CD14-positive monocyte (primary cell): ENCODE measurements at regions not wholly inside any gene's neighbourhood (a gene's known extent, or its start where the extent isn't known, plus 50 kb on each side); places are given as distances from the start of the nearest gene placed in this dataset.

Source experiments
- DNase-seq, 3 donors: peaks; one replicate each; pipeline ENCODE4 v3.0.0-alpha.2; 2011 to 2022
- H2AFZ ChIP-seq: 2 replicates; pipeline ENCODE4 v1.6.0; 2012; ENCODE audit warnings: mild to moderate bottlenecking, low read depth, low read length, inconsistent platforms; ENCODE audit not compliant: insufficient read depth, poor library complexity, severe bottlenecking
- H3K27ac ChIP-seq, 2 donors: 1 replicate in 1 of 2; 2 replicates in 1 of 2; pipeline ENCODE4 v1.5.1; 2012 to 2013; ENCODE audit warnings: low read length in 2 of 2, control low read depth in 1 of 2, inconsistent platforms in 1 of 2, low read depth in 1 of 2, mild to moderate bottlenecking in 1 of 2
- H3K27me3 ChIP-seq, 2 donors: one replicate each; pipeline versions ENCODE4 v1.6.0 to v1.6.1; 2011 to 2013; ENCODE audit warnings: low read length in 2 of 2; ENCODE audit not compliant: control insufficient read depth in 2 of 2, insufficient read depth in 2 of 2
- H3K36me3 ChIP-seq, 2 donors: replicated peaks in 1 of 2; 1 replicate in 1 of 2; 2 replicates in 1 of 2; pipeline versions ENCODE4 v1.5.1 to v1.6.1; 2012 to 2013; ENCODE audit warnings: low read length in 2 of 2, control low read depth in 1 of 2, inconsistent platforms in 1 of 2, mild to moderate bottlenecking in 1 of 2; ENCODE audit not compliant: insufficient read depth in 2 of 2, control insufficient read depth in 1 of 2
- H3K4me1 ChIP-seq, 2 donors: 1 replicate in 1 of 2; 2 replicates in 1 of 2; pipeline versions ENCODE4 v1.5.1 to v1.6.1; 2012 to 2013; ENCODE audit warnings: low read length in 2 of 2, control low read depth in 1 of 2, inconsistent platforms in 1 of 2, mild to moderate bottlenecking in 1 of 2, moderate library complexity in 1 of 2; ENCODE audit not compliant: insufficient read depth in 2 of 2, control insufficient read depth in 1 of 2
- H3K4me2 ChIP-seq: replicated peaks from 2 replicates; pipeline ENCODE3; 2012; ENCODE audit warnings: low read length, moderate library complexity, mild to moderate bottlenecking; ENCODE audit not compliant: poor library complexity, severe bottlenecking; ENCODE audit errors: extremely low read depth
- H3K4me3 ChIP-seq, 3 experiments: fragments of 200-600 bp in 1 of 3; sonication (generic) in 1 of 3; replicated peaks in 1 of 3; 1 replicate in 2 of 3; 2 replicates in 1 of 3; pipeline ENCODE4 v1.5.1; 2011 to 2013; ENCODE audit warnings: low read length in 3 of 3, mild to moderate bottlenecking in 3 of 3, control low read depth in 2 of 3, low read depth in 2 of 3, inconsistent platforms in 1 of 3, moderate library complexity in 1 of 3
- H3K79me2 ChIP-seq: 2 replicates; pipeline ENCODE4 v1.6.0; 2012; ENCODE audit warnings: mild to moderate bottlenecking, control low read depth, inconsistent platforms, low read length, moderate library complexity; ENCODE audit not compliant: insufficient read depth
- H3K9ac ChIP-seq: 2 replicates; pipeline ENCODE4 v1.6.0; 2017; ENCODE audit warnings: low read length, mild to moderate bottlenecking; ENCODE audit not compliant: insufficient read depth, poor library complexity, severe bottlenecking
- H3K9me3 ChIP-seq, 2 donors: replicated peaks in 1 of 2; 1 replicate in 1 of 2; 2 replicates in 1 of 2; pipeline versions ENCODE4 v1.5.1 to v1.6.1; 2012 to 2013; ENCODE audit warnings: low read length in 2 of 2, control low read depth in 1 of 2; ENCODE audit not compliant: control insufficient read depth in 1 of 2, insufficient read depth in 1 of 2
- H4K20me1 ChIP-seq: 2 replicates; pipeline ENCODE4 v1.6.0; 2012; ENCODE audit warnings: mild to moderate bottlenecking, low read length, control low read depth, moderate library complexity; ENCODE audit not compliant: insufficient read depth
- H3K27ac Mint-ChIP-seq, 7 donors: one replicate each; pipeline ENCODE4 v1.8.0; 2020; ENCODE audit warnings: mild to moderate bottlenecking in 7 of 7, mixed read lengths in 7 of 7, moderate library complexity in 6 of 7, inconsistent platforms in 2 of 7
- H3K27me3 Mint-ChIP-seq, 3 donors: one replicate each; pipeline ENCODE4 v1.8.0; 2021 to 2022; ENCODE audit warnings: low read depth in 3 of 3, mild to moderate bottlenecking in 3 of 3, mixed read lengths in 3 of 3, moderate library complexity in 3 of 3, inconsistent platforms in 1 of 3
- H3K36me3 Mint-ChIP-seq, 2 donors: one replicate each; pipeline ENCODE4 v1.8.0; 2020; ENCODE audit warnings: mixed read lengths in 2 of 2, inconsistent platforms in 1 of 2, mild to moderate bottlenecking in 1 of 2
- H3K4me1 Mint-ChIP-seq: one replicate; pipeline ENCODE4 v1.8.0; 2020; ENCODE audit warnings: mild to moderate bottlenecking, mixed read lengths
- H3K4me3 Mint-ChIP-seq, 2 donors: one replicate each; pipeline ENCODE4 v1.8.0; 2020; ENCODE audit warnings: mild to moderate bottlenecking in 2 of 2, mixed read lengths in 2 of 2, moderate library complexity in 1 of 2
- H3K9me3 Mint-ChIP-seq, 7 donors: one replicate each; pipeline ENCODE4 v1.8.0; 2020 to 2022; ENCODE audit warnings: mixed read lengths in 7 of 7, mild to moderate bottlenecking in 6 of 7, moderate library complexity in 6 of 7, inconsistent platforms in 2 of 7
- WGBS: methylation state at CpG from one replicate; pipeline ENCODE4 v1.1.5; 2013; ENCODE audit warnings: missing lambda C conversion rate; ENCODE audit not compliant: insufficient coverage; 5-methylcytosine and 5-hydroxymethylcytosine counted together
- intact Hi-C, 2 donors: fragments of 100-400 bp; cut with micrococcal nuclease; formaldehyde crosslinking; loops; one replicate each; pipeline versions ENCODE4 v1.15.0 to v1.15.1; 2023
- TF ChIP-seq, protein P1 (sequence below): fragments of 200-600 bp; IDR thresholded peaks from one replicate; pipeline ENCODE4 v1.8.0; 2022; ENCODE audit warnings: antibody characterized with exemption, mild to moderate bottlenecking

DNA sequence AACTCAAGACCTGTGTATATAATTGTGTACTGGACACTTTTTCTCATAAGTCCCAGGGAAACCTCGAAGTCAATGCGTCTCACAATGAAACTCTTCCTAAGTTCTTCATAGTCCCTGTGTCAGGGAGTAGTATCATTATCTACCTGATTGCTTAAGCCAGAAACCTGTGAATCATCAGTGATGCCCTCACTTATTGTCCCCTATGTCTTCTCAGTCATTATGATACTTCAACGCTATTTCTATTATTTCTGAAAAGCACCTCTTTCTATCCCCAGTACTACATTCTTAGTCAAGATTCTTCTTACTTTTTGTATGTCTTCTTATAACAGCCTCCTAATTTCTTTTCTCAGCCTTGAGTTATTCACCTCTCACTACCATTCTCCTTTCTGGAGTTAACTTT lies 94.3 kb downstream of the OTUD1 start:
- H3K4me1 Mint-ChIP-seq: peaks cover 39% of the 10 kb centered on the region
- H3K27ac ChIP-seq: no peak overlapping the region
- no peak overlapping the region for H3K4me2 ChIP-seq
- WGBS: 100% methylated on average over 1 of the region's 3 CpGs
- no peaks in the 10 kb centered on the region for H3K27me3 ChIP-seq
- no peaks in the 10 kb centered on the region for H4K20me1 ChIP-seq
- no peak overlapping the region for H2AFZ ChIP-seq
- no peaks in the 10 kb centered on the region for H3K27me3 Mint-ChIP-seq
- H3K9me3 Mint-ChIP-seq: peaks cover 0 to 2% (median 0%) of the 10 kb centered on the region in 7 donors
- no peaks in the 10 kb centered on the region for H3K9me3 ChIP-seq
- TF ChIP-seq, protein P1, sequence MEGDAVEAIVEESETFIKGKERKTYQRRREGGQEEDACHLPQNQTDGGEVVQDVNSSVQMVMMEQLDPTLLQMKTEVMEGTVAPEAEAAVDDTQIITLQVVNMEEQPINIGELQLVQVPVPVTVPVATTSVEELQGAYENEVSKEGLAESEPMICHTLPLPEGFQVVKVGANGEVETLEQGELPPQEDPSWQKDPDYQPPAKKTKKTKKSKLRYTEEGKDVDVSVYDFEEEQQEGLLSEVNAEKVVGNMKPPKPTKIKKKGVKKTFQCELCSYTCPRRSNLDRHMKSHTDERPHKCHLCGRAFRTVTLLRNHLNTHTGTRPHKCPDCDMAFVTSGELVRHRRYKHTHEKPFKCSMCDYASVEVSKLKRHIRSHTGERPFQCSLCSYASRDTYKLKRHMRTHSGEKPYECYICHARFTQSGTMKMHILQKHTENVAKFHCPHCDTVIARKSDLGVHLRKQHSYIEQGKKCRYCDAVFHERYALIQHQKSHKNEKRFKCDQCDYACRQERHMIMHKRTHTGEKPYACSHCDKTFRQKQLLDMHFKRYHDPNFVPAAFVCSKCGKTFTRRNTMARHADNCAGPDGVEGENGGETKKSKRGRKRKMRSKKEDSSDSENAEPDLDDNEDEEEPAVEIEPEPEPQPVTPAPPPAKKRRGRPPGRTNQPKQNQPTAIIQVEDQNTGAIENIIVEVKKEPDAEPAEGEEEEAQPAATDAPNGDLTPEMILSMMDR: no peak
- H3K79me2 ChIP-seq: no peaks in the 10 kb centered on the region
- no peaks in the 10 kb centered on the region for H3K36me3 ChIP-seq
- H3K36me3 Mint-ChIP-seq: peaks cover 0 to 5% of the 10 kb centered on the region in 2 donors
- no peak for DNase-seq
- peak overlapping the region in 1 of 7 donors; percentile 62 for H3K27ac Mint-ChIP-seq
- H3K4me1 ChIP-seq: peaks cover 23 to 33% of the 10 kb centered on the region in 2 donors
- H3K4me3 Mint-ChIP-seq: no peak overlapping the region
- H3K4me3 ChIP-seq: no peak overlapping the region
- intact Hi-C loops: loop anchor here in 1 of 2 donors (10.0 kb wide), 1 partner anchor 112 kb away; no protein-coding TSS in a partner anchor
- H3K9ac ChIP-seq: no peak overlapping the region

DNA sequence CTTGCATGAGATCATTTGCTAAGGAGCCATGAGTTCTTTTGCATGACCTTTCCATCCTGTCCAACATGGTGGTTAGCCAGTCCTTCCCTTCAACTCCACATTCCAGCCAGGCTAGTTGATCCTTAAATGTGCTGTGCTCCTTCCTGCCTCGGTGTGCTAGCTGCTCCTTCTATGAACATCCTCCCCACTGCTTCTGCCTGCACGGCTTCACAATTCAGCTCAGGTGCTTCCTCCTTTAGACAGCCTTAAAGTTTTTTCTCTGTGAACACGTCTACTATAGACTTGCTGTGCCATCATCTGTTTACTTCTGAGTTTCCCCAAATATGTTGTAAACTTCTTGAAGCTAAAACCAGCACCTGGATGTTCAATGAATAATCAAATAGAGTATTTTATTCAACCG lies 95.5 kb downstream of the OTUD1 start:
- peaks cover 5 to 11% of the 10 kb centered on the region in 2 donors for H3K36me3 Mint-ChIP-seq
- Histone ChIP-seq H3K9me3 (no peaks in the 10 kb centered on the region), H3K4me1 (peaks cover 30 to 38% of the 10 kb centered on the region in 2 donors), H3K27me3 (no peaks in the 10 kb centered on the region), H3K9ac (no peak overlapping the region), H3K36me3 (no peaks in the 10 kb centered on the region), H3K79me2 (no peaks in the 10 kb centered on the region), H4K20me1 (no peaks in the 10 kb centered on the region), H2AFZ (no peak overlapping the region), H3K4me2 (no peak overlapping the region), H3K27ac (no peak overlapping the region), H3K4me3 (no peak overlapping the region)
- 0% methylated on average over 2 of the region's 4 CpGs for WGBS
- TF ChIP-seq, protein P1: no peak
- DNase-seq: no peak
- peaks cover 0 to 6% (median 0%) of the 10 kb centered on the region in 7 donors for H3K9me3 Mint-ChIP-seq
- intact Hi-C loops: loop anchor here in 1 of 2 donors (10.0 kb wide), 1 partner anchor 110 kb away; no protein-coding TSS in a partner anchor
- H3K27me3 Mint-ChIP-seq: no peaks in the 10 kb centered on the region
- H3K4me3 Mint-ChIP-seq: no peak overlapping the region
- peaks cover 46% of the 10 kb centered on the region for H3K4me1 Mint-ChIP-seq
- H3K27ac Mint-ChIP-seq: peak overlapping the region in 2 of 7 donors; percentile 54 to 58
